ENCODE measurements at regions not wholly inside any gene's neighbourhood (a gene's known extent, or its start where the extent isn't known, plus 50 kb on each side); places are given as distances from the start of the nearest gene placed in this dataset.

- 34 to 62% (median 43%) methylated on average over 3 of the region's 3 CpGs for WGBS, 5 donors
- no peak overlapping the region for H3K4me3 ChIP-seq
- TF ChIP-seq POLR2A (IDR thresholded peaks at IDR 0.05) (no peak), POLR2AphosphoS5 (IDR thresholded peaks at IDR 0.05) (no peak), CTCF (IDR thresholded peaks at IDR 0.05 in 8 of 11, conservative IDR thresholded peaks at IDR 0.05 in 3 of 11) (no peak)
- no peak overlapping the region for H3K27ac ChIP-seq
- H3K27me3 ChIP-seq (replicated peaks in 1 of 7): no peaks in the 10 kb centered on the region
- no peaks in the 10 kb centered on the region for H3K36me3 ChIP-seq
- no peak for DNase-seq
- no peaks in the 10 kb centered on the region for H3K4me1 ChIP-seq
- intact Hi-C loops (cut with DNase I; ENCODE audit: low total_unique reads): no loop called here
- H3K9me3 ChIP-seq: no peaks in the 10 kb centered on the region
These were observed 284.3 kb downstream of the LMO4 start for GRCh38 chr1:87612956-87613355.

- intact Hi-C loops (cut with DNase I; ENCODE audit: low total_unique reads): no loop called here
- TF ChIP-seq CTCF (IDR thresholded peaks at IDR 0.05 in 8 of 11, conservative IDR thresholded peaks at IDR 0.05 in 3 of 11) (no peak), POLR2A (IDR thresholded peaks at IDR 0.05) (no peak), POLR2AphosphoS5 (IDR thresholded peaks at IDR 0.05) (no peak)
- WGBS, 5 donors: 75 to 90% (median 79%) methylated on average over 2 of the region's 2 CpGs
- DNase-seq: no peak
- H3K9me3 ChIP-seq: peaks cover 0 to 17% (median 14%) of the 10 kb centered on the region in 8 donors
- no peaks in the 10 kb centered on the region for H3K4me1 ChIP-seq
- no peak overlapping the region for H3K27ac ChIP-seq
- no peaks in the 10 kb centered on the region for H3K27me3 ChIP-seq (replicated peaks in 1 of 7)
- H3K4me3 ChIP-seq: no peak overlapping the region
- no peaks in the 10 kb centered on the region for H3K36me3 ChIP-seq
These were observed 286.8 kb downstream of the LMO4 start for GRCh38 chr1:87615491-87615890.

- DNase-seq: no peak
- intact Hi-C loops (cut with DNase I; ENCODE audit: low total_unique reads): no loop called here
- Histone ChIP-seq H3K36me3 (no peaks in the 10 kb centered on the region), H3K4me1 (no peaks in the 10 kb centered on the region), H3K27me3 (replicated peaks in 1 of 7) (no peaks in the 10 kb centered on the region), H3K4me3 (no peak overlapping the region), H3K27ac (no peak overlapping the region), H3K9me3 (peaks cover 0 to 18% (median 14%) of the 10 kb centered on the region in 8 donors)
- 78 to 90% (median 83%) methylated on average over 2 of the region's 2 CpGs for WGBS, 5 donors
- TF ChIP-seq CTCF (IDR thresholded peaks at IDR 0.05 in 8 of 11, conservative IDR thresholded peaks at IDR 0.05 in 3 of 11) (no peak), POLR2A (IDR thresholded peaks at IDR 0.05) (no peak), POLR2AphosphoS5 (IDR thresholded peaks at IDR 0.05) (no peak)
These were observed 287.2 kb downstream of the LMO4 start for GRCh38 chr1:87615901-87616300.

- Histone ChIP-seq H3K36me3 (no peaks in the 10 kb centered on the region), H3K27me3 (replicated peaks in 1 of 7) (no peaks in the 10 kb centered on the region), H3K9me3 (peaks cover 0 to 18% (median 14%) of the 10 kb centered on the region in 8 donors), H3K4me3 (no peak overlapping the region), H3K4me1 (no peaks in the 10 kb centered on the region), H3K27ac (no peak overlapping the region)
- TF ChIP-seq CTCF (IDR thresholded peaks at IDR 0.05 in 8 of 11, conservative IDR thresholded peaks at IDR 0.05 in 3 of 11) (no peak), POLR2A (IDR thresholded peaks at IDR 0.05) (no peak), POLR2AphosphoS5 (IDR thresholded peaks at IDR 0.05) (no peak)
- no peak for DNase-seq
- 91 to 99% (median 96%) methylated on average over 2 of the region's 2 CpGs for WGBS, 5 donors
- intact Hi-C loops (cut with DNase I; ENCODE audit: low total_unique reads): no loop called here
These were observed 292.1 kb downstream of the LMO4 start for GRCh38 chr1:87620807-87621206.
